GM19372 (cell line): ENCODE measurements at regions not wholly inside any gene's neighbourhood (a gene's known extent, or its start where the extent isn't known, plus 50 kb on each side); places are given as distances from the start of the nearest gene placed in this dataset.

Experiments used
- ATAC-seq: cut with Tn5 transposase; IDR thresholded peaks from one replicate; pipeline ENCODE4 v1.9.1; 2021; ENCODE audit warnings: mild to moderate bottlenecking, low read depth, moderate library complexity; ENCODE audit not compliant: unreplicated experiment

DNA sequence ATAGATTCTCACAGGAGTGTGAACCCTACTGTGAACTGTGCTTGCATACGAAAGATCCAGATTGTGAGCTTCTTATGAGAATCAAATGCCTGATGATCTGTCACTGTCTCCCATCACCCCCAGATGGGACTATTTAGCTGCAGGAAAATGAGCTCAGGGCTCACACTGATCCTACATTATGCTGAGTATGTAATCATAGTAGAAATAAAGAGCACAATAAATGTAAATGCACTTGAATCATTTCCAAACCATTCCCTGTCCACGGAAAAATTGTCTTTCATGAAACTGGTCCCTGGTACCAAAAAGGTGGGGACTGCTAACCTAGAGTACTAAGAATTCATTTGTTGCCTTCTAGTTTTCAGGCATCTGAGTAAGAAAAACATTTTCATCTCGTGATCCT is 1215.8 kb upstream of the TMEM132C start:
- ATAC-seq = no peak

DNA sequence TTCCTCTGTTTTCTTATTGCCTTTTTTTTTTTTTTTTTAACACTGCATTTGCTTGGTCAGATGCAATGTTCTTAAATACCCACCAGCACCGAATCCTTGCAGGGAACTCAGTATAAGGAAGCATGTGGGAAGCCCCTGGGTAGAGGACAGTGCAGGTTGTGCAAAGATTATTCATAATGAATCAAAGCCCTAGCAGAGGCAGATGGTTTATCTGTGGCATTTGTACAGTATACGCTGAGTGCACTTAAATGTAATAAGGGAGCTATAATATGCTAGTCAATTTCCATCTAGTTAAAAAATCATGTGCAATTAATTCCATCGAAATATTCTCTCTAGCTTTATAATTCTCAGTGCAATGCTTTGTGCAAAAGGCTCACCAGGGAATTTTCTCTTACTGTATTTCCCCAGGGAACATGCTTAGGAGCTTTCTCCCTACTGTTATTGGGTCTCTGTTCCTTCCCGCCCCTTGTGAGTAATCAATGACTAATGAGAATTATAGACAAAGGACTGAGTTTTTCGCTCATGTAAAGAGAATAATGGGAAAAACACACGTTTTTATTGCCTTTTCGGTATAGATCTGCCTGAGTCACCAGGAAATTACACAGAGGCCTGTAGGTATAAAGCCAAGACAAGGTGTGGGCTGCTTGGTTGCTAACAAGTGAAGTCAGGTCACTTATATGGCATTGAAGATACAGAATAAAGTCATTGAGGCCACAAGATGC is 1214.3 kb upstream of the TMEM132C start:
- ATAC-seq = no peak

DNA sequence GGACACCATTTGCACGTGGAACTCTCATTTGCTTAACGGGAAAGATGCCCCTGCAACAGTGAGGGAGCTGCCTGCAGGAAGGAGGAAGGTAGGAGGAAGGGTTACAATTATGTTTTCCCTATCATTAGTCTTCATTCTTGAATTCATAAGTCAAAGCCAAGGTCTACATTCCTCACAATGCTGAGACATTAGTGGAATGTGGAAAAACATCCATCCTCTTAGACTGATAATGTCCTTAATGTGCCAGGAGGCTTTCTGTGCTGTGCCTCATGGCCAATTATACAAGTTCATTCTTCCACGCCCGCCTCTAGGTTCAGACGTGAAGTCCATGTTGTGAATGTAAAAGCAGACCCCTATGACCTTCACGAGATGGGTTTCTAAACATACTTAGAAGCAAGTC is 1212.4 kb upstream of the TMEM132C start:
- no peak for ATAC-seq

DNA sequence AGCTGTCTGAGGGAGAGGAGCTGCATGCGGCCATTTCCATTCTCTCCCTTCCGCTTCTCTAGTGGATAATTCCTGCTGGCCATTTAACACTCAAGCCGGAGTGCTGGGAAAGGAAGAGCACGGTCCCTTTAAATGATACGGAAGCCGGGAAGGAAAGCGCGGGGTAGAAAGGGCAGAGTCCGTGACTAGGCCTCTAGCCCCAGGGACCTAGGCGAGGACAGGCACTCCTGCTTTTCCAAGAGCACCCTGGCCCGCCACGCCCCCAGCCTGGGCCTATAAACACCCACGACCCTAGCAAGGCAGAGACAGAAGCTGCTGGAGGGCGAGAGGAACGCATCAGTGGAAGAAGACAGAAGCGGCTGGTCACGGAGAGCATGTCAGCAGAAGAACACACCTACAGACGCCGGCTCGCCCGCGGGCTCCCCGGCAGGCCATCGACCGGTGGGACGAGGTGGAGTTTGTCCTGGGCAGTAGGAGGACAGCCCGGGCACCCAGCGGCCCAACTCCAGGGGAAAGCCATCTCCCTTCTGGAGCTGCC is 1206.6 kb upstream of the TMEM132C start:
- ATAC-seq = no peak

DNA sequence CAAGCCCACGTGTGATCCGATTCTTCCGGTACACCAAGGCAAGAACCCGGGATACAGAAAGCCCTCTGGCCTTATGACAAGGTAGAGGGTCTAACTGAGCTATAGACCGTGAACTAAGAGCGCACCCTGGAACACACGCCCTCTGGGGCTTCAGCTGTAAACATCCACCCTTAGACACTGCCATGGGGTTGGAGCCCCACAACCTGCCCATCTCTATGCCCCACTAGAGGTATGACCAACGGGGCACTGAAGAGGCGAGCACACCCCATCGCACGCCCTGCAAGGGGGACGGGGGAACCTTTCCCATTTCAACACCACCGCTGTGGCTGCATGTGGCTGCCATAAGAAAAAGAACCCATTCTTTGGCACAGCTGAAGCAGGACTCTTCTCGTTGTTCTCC is 1206.0 kb upstream of the TMEM132C start:
- no peak for ATAC-seq

DNA sequence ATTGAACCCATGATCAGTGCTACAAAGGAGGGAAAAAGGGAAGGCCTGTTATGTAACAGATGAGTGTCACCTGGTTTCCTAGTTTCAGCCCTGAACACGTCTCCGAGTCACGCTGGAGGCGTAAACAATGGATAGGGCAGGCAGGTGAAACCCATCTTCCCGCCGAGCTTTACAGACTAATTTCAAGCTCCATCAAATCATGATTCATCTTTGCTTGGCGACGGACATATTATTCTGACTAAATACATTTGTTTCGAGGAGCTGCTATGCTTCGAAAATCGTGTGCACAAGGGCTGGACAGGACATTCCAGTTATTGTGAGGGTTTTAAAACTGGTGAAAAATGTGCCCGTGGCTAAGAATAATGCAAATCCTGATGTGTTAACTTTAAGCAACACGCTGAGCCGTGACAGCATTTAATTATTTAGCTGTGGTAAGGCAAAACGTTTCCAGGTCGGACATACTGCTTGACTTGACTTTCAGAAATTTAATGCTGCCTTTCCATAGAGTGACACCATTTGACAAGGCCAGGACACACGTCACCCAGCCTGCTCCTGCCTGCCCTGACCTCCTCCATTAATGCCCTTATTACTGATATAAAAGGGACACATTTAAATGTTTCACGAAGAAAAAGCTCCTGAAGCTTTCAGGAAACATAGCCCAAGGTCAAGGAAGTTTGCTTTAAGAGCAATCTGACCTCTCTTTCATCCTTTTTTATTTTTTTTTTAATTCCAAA is 1203.5 kb upstream of the TMEM132C start:
- no peak for ATAC-seq

DNA sequence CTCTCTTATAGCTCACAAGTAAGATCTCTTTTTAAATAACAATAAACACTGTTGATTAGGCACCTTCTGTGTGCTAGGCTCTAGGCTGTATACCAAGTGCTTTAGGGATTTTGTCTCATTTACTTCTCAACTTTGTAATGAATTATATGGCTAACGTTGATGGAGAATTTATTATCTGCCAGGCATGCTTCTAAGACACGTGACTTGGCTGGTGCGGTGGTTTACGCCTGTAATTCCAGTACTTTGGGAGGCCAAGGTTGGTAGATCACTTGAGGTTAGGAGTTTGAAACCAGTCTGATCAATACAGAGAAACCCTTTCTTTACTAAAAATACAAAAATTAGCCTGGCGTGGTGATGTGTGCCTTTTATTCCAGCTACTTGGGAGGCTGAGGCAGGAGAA is 1202.8 kb upstream of the TMEM132C start:
- ATAC-seq = no peak

DNA sequence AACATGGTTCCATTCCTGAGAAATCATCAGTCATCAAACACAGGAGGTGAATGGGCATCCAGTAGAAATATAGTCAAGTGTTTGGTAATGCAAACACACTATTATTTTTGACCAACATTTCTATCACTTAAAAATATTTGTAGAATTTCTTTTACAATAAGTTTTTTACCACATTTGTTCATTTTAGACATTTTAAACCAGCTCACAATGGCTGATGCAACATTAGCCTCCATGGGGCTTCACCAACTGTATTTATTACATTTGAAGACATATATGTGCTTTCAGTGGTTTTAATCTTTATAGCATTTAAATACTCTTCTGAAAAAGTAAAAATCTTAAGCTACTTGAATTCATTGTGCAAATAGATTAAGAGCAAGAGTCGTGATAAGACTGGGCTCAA is 1201.4 kb upstream of the TMEM132C start:
- no peak for ATAC-seq

DNA sequence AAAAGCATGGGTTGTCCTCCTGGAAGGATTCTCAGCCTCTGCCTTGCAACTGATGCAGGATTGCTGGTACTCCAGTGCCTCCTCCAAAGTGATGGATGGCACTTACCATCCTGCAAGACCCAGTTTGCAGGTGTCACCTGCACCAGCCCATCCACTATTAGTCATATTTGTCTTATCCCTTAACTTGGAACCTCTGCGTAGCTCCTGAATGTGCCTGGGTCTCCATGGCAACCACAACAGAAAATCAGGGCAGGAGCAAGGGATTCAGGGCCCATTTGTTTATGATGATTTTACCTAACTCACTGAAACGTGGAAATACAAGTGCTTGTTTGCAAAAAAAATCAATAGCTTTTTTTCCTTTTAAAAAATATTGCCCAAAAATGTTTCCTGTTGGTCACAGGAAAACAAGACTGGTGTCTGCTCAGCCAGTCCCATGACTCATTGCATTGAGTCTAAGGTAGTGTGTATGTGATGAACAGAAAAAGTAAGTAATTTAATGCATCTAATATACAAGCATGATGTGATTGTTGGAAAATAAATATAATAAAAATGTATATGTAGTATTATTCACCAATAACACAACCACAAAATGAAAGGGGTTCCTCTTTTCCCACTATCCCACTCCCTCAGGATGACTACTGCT is 1196.3 kb upstream of the TMEM132C start:
- no peak for ATAC-seq

DNA sequence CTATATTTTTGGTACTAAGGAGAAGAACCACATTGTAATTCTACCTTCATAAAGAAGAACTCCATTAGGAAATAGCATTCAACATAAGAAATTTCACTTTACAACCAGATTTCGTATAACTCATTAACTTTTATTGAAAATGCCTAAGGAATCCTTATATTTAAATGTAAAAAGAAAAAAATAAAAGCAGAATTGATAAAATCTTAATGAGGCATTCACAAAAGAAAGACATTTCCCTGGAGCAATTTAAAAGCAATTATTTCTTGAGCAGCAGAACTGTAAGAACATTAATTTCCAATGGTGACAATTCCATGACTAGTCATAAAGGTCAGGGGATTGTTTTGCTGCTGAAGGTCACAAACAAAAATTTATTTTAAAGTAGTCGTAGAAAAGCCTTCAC is 1192.8 kb upstream of the TMEM132C start:
- no peak for ATAC-seq

DNA sequence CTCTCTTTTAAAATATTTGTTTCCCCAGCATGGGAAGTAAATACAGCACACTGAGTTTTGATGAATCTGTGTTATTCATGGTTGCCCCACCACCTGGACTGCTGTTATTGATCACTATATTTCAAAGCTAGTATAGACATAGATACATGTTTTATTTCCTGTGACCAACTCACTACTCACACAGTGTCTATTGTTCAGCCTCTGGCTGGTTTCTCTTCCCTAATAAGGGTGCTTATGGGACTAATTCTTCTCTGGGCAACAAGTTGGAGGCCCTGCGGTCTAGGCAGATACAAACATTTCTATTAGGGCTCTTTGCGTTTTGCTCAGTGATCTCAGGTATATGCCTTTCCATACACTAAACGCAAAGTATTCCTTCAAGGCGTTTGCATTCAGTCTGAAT is 1191.0 kb upstream of the TMEM132C start:
- no peak for ATAC-seq

DNA sequence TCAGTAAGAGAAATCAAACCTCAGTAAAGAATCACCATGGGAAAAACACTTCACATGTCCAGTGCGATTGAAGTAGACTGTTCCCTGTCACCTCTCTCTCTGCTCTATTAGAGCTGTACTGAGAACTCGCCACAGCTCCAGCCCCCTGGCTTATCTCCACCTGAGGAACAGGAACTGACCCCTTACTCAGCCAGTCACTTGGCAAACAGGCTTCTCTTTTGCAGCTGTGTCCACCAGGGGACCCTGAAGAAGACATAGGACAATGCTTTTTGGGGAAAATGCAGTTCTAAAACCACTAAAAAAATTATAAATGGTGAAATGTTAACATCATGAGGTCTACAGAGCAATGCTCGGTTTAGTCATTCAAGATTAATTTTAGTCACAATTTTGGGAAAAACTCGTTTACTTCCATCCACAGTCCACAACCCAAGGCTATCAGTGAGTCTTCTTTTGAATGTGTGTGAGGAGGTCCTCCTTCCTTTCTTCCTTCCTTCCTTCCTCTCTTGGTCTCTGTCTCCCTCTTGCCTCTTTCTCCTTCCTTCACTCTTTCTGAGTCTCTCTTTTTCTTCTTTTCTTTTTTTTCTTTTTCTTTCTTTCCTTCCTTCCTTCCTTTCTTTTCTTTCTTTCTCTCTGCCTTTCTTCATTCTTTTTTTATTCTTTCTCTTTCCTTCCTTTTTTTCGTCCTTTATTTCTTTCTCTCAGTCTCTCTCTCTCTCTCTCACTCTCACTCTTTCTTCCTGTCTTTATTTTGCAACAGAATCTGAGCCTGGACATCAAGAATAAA is 1189.5 kb upstream of the TMEM132C start:
- ATAC-seq = no peak

DNA sequence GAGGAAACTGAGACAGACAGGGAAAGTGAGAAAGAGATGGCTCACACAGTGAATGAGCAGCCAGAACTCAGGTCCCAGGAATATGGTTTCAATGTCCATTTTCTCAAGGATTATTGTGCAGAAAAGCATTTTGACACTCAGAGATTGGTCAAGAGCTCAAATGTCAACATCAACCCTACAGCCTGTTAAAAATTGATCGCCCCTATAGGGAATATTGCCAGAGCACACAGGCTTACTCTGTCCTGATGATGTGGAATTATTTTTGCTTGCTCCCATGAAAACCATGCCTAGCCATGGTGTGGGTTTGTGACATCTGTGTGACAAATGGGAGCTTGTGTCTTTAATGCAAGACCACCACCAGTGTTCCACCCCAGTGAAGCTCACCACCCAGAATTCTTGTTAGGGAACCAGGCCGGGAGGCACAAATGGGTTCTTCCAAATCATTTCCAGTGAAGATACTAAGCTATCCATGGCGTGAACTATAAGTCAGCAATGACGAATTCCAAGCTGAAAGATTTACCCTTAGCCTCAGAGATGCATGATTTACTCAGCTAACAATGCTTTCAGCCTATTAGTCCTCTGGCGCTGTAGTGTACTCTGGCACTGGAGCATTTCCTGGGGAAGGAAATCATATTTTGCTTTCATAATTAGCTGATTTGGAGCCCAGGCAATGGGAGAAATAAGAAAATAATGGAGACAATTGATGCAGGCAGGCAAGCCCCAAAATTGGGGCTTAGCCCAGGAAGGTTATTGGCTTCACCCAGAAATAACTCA is 1188.2 kb upstream of the TMEM132C start:
- no peak for ATAC-seq

DNA sequence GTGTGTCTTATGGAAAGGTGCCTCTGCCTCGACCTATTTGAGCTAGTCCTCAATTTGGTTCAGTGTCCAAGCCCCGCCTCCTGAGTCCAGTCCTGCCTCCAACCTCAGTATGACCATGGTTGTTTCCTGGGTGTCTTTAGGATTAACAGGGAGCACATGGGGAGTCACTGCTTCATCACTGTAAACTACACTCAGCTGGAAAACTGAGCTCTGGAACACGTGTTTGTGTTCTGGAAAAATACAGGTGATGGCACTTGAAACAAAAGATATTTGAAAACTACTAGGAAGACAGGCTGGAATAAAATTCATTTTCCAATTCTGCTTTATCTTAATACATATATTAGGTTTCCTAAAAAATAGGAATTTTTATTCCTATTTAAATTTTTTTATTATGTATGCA is 1187.3 kb upstream of the TMEM132C start:
- ATAC-seq = no peak

DNA sequence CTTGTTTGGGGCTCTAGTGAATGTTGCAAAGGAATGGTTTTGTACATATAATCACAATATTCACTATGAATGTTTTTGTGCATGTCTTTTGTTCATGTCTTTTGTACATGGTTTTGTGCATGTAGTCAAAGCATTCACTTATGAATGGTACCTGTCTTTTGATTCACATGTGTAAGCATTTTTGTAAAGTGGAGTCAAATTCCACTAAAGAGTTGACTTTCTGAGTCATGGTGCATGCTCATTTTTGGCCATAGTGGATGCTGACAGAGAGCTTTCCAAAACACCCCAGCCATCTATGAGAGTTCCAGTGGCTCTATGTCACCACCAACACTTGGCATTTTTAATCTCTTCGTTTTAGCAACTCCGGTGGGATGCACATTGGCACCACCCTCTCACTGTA is 1185.9 kb upstream of the TMEM132C start:
- no peak for ATAC-seq

DNA sequence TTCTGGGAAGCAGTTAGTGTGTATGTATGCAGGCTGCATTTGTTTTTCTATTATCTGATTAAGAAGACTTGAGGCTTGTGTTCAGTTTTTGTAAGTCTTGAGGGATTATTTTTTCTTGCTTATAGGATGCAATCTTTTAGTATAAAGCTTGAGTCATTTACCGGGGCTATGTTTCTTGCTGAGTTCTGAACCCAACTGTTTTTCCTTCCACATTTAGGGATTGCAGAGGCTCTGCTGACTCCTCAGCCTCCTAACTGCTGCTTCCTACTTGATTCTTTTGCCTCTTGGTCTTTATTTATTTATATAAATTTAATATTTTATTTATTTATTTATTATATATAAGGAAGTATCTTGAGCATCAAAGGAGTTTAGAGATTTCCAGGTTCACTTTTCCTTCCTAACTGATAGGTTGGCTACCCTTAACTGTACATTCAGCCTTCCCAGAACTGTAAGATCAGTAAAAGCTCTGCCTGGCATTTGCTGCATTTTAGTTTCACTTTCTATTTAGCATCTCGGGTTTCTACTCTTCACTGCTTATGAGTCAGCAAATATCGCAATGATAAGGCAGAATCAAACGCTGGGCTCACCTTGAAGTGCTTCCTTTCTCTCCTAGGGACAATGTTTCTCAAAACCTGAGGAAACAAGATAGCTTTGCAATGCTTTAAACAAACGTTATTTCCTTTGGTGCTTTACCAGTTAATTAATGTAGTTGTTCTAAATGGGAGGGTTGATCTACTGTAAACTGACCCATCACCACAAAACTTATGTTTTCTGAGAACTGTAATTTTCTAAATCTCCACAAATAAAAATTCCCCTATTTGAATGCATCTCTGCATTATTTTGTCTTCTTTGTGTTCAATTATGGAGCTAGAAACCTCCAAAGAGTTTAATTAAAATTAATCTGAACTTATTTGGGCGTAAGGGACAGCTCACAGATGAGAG is 1183.7 kb upstream of the TMEM132C start:
- ATAC-seq = peak; percentile 90

DNA sequence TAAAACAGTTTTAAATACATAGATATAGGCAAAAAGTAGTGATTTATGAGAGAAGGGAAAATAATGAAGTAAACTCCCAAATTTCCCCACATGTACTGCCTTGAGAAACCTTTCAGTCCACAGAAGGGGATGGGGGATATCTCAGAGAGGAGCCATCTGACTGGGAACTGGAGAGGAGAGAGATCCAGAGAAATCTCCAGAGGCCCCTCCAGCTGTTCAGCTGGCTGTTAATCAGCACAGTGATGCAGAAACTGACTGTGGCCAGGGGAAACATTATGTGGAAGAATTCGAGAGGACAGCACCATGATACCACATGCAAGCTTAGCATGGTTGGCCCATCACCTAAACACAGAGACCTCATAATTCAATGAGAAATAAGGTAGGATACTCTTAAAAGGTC is 1165.9 kb upstream of the TMEM132C start:
- no peak for ATAC-seq

DNA sequence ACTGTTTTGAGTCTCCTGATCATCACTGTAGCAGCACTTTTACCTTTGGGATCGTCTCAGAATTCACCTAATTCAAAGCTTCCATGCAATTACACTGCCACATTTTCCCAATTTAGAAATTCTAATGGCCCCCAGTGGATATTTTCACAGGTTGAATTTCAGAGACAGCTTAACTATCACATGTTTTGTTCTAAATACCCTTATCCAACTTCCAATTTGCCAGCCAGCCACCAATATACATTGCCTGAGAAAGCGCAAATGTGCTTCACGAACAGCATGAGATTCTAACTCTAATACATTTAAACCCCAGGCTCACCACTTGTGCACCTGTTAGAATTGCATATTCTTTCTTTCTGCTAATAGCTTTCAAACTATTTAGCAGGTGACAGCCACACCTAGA is 1160.9 kb upstream of the TMEM132C start:
- ATAC-seq = no peak

DNA sequence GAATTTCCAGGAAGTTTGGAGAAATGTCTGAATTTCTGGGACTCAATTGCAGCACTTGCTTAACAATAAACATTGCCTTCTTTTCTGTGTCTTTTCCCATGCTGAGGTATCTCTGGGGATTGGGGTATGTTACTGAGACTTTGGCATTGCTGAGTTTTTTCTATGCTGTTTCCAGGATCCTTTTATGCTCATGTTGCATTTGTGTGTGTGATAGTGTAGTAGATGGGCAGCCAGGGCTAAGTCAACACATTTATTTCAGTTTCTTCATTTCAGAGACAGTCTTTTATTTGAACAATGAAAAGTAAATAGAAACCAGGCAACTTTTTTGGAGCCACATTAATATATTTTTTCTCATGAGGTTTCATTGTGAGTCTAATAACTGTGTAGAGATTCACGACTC is 1160.3 kb upstream of the TMEM132C start:
- ATAC-seq = no peak
